ENCODE measurements at regions not wholly inside any gene's neighbourhood (a gene's known extent, or its start where the extent isn't known, plus 50 kb on each side); places are given as distances from the start of the nearest gene placed in this dataset.

DNA sequence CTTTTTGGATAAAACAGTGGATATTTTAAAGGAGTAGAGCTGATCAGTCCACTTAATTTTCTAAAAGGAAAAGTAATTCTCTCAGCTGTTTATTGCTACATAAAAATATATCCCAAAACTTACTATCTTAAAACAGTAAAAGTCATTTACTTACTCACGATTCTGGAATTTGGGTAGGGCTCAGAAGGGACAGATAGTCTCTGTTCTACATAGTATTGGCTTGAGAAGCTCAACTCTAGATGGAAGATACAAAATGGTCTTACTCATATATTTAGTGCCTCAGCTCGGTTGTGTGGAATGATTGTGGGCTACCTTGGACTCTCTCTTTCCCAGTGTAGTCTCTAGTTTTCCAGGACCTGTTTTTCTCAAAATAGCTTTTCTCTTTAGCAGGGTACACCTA is 691.5 kb upstream of the POU3F4 start:
- Histone ChIP-seq H3K27me3 (ENCODE audit: insufficient read depth, low read length) (no peaks in the 10 kb centered on the region), H3K4me2 (ENCODE audit: low read length) (no peak overlapping the region), H3K36me3 (ENCODE audit: insufficient read depth, low read length) (no peaks in the 10 kb centered on the region), H3F3A (ENCODE audit: insufficient read depth, low read length) (no peaks in the 10 kb centered on the region), H3K9me2 (ENCODE audit: low read depth, low read length) (no peaks in the 10 kb centered on the region), H3K79me2 (ENCODE audit: insufficient read depth, low read length) (no peaks in the 10 kb centered on the region), H3K27ac (ENCODE audit: low read depth, low read length, poor library complexity, severe bottlenecking) (no peak overlapping the region), H3K9me3 (ENCODE audit: low read length) (no peaks in the 10 kb centered on the region), H3K9ac (ENCODE audit: low read length) (no peak overlapping the region), H3K4me1 (ENCODE audit: insufficient read depth, low read length, severe bottlenecking) (no peaks in the 10 kb centered on the region), H4K20me1 (ENCODE audit: insufficient read depth, low read length) (no peaks in the 10 kb centered on the region), H3K4me3 (ENCODE audit: low read depth, low read length, poor library complexity, severe bottlenecking) (no peak overlapping the region), H2AFZ (ENCODE audit: low read length) (no peak overlapping the region)
- TF ChIP-seq, protein P1, sequence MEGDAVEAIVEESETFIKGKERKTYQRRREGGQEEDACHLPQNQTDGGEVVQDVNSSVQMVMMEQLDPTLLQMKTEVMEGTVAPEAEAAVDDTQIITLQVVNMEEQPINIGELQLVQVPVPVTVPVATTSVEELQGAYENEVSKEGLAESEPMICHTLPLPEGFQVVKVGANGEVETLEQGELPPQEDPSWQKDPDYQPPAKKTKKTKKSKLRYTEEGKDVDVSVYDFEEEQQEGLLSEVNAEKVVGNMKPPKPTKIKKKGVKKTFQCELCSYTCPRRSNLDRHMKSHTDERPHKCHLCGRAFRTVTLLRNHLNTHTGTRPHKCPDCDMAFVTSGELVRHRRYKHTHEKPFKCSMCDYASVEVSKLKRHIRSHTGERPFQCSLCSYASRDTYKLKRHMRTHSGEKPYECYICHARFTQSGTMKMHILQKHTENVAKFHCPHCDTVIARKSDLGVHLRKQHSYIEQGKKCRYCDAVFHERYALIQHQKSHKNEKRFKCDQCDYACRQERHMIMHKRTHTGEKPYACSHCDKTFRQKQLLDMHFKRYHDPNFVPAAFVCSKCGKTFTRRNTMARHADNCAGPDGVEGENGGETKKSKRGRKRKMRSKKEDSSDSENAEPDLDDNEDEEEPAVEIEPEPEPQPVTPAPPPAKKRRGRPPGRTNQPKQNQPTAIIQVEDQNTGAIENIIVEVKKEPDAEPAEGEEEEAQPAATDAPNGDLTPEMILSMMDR (IDR thresholded peaks at IDR 0.05; ENCODE audit: low read length), result no peak
- TF ChIP-seq EZH2 (IDR thresholded peaks at IDR 0.05; ENCODE audit: borderline replicate concordance, low read length), result no peak

DNA sequence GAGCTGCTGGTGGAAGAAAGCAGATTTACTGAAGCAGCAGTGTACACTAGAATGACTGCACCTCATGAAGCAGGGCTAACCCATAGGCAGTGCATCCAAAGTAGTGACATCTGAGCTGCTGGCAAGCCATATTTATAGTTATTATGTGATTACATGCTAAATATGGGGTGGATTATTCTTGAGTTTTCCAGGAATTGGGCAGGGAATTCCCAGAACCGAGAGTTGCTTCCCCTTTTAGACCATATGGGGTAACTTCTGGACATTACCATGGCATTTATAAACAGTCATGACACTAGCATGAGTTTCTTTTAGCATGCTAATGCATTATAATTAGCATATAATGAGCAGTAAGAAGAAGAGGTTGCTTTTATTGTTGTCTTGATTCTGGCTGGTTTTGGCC is 665.8 kb upstream of the POU3F4 start:
- no peaks in the 10 kb centered on the region for H3K9me3 ChIP-seq (ENCODE audit: low read length)
- no peak overlapping the region for H3K4me2 ChIP-seq (ENCODE audit: low read length)
- H3K36me3 ChIP-seq (ENCODE audit: insufficient read depth, low read length), result no peaks in the 10 kb centered on the region
- H3K4me3 ChIP-seq (ENCODE audit: low read depth, low read length, poor library complexity, severe bottlenecking), result no peak overlapping the region
- H4K20me1 ChIP-seq (ENCODE audit: insufficient read depth, low read length), result no peaks in the 10 kb centered on the region
- H3K79me2 ChIP-seq (ENCODE audit: insufficient read depth, low read length), result no peaks in the 10 kb centered on the region
- no peak overlapping the region for H2AFZ ChIP-seq (ENCODE audit: low read length)
- TF ChIP-seq EZH2 (IDR thresholded peaks at IDR 0.05; ENCODE audit: borderline replicate concordance, low read length), result no peak
- TF ChIP-seq, protein P1 (IDR thresholded peaks at IDR 0.05; ENCODE audit: low read length), result no peak
- no peaks in the 10 kb centered on the region for H3K27me3 ChIP-seq (ENCODE audit: insufficient read depth, low read length)
- no peaks in the 10 kb centered on the region for H3K9me2 ChIP-seq (ENCODE audit: low read depth, low read length)
- no peaks in the 10 kb centered on the region for H3K4me1 ChIP-seq (ENCODE audit: insufficient read depth, low read length, severe bottlenecking)
- H3K9ac ChIP-seq (ENCODE audit: low read length), result no peak overlapping the region
- H3F3A ChIP-seq (ENCODE audit: insufficient read depth, low read length), result no peaks in the 10 kb centered on the region
- H3K27ac ChIP-seq (ENCODE audit: low read depth, low read length, poor library complexity, severe bottlenecking), result no peak overlapping the region

DNA sequence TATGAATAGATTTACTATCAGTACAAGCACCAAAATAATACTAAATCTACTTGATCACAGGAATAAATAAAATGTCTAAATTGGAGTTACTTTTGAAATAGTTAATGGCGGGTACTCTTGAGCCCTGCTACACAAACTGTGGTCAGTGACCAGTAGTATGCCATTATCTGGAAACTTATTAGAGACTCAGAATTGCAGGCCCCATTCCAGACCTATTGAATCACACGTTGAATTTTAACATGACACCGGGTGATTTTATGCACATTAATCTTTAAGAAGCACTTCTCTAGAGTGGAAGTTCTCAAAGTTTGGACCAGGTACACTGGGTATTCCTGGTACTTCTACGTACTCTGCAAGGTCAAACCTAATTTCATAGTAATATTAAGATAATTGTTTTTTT is 660.0 kb upstream of the POU3F4 start:
- H3K36me3 ChIP-seq (ENCODE audit: insufficient read depth, low read length), result no peaks in the 10 kb centered on the region
- H4K20me1 ChIP-seq (ENCODE audit: insufficient read depth, low read length), result no peaks in the 10 kb centered on the region
- H3K4me1 ChIP-seq (ENCODE audit: insufficient read depth, low read length, severe bottlenecking), result no peaks in the 10 kb centered on the region
- TF ChIP-seq, protein P1 (IDR thresholded peaks at IDR 0.05; ENCODE audit: low read length), result no peak
- no peak for TF ChIP-seq EZH2 (IDR thresholded peaks at IDR 0.05; ENCODE audit: borderline replicate concordance, low read length)
- H3K9ac ChIP-seq (ENCODE audit: low read length), result no peak overlapping the region
- H3K9me3 ChIP-seq (ENCODE audit: low read length), result no peaks in the 10 kb centered on the region
- H3K9me2 ChIP-seq (ENCODE audit: low read depth, low read length), result no peaks in the 10 kb centered on the region
- no peaks in the 10 kb centered on the region for H3F3A ChIP-seq (ENCODE audit: insufficient read depth, low read length)
- H3K27ac ChIP-seq (ENCODE audit: low read depth, low read length, poor library complexity, severe bottlenecking), result no peak overlapping the region
- H3K27me3 ChIP-seq (ENCODE audit: insufficient read depth, low read length), result no peaks in the 10 kb centered on the region
- H3K4me3 ChIP-seq (ENCODE audit: low read depth, low read length, poor library complexity, severe bottlenecking), result no peak overlapping the region
- no peaks in the 10 kb centered on the region for H3K79me2 ChIP-seq (ENCODE audit: insufficient read depth, low read length)
- no peak overlapping the region for H3K4me2 ChIP-seq (ENCODE audit: low read length)
- H2AFZ ChIP-seq (ENCODE audit: low read length), result no peak overlapping the region
